Testis (tissue), 2 donors: ENCODE measurements at regions not wholly inside any gene's neighbourhood (a gene's known extent, or its start where the extent isn't known, plus 50 kb on each side); places are given as distances from the start of the nearest gene placed in this dataset.

ENCODE experiments used
- POLR2A ChIP-seq: fragments of 450-650 bp; IDR thresholded peaks from one replicate; pipeline ENCODE4 v1.6.1; 2017; ENCODE audit warnings: antibody characterized with exemption, mild to moderate bottlenecking, moderate library complexity
- TF ChIP-seq, protein P1 (sequence below), 3 experiments: fragments of 450-650 bp in 2 of 3; fragments of 200-600 bp in 1 of 3; sonication (generic) in 1 of 3; IDR thresholded peaks; one replicate each; pipeline ENCODE4 v1.5.1; 2016 to 2019; ENCODE audit warnings: antibody characterized with exemption in 3 of 3, mild to moderate bottlenecking in 2 of 3, moderate library complexity in 1 of 3

DNA sequence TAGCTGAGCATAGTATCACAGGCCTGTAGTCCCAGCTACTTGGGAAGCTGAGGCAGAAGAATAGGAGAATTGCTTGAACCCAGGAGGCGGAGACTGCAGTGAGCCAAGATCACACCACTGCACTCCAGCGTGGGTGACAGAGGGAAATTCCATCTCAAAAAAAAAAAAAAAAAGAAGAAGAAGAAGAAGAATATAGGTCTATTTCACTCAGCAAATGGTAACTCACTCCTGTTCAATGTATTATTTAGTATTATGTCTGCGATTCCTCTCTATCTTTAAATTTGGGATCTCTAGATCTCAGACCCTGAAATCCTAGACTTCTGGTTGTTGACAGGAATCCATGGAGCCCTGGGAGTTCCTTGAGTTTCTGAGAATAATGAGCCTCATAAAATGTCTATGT, 98.6 kb downstream of the HFE start:
- TF ChIP-seq POLR2A = no peak
- TF ChIP-seq, protein P1, sequence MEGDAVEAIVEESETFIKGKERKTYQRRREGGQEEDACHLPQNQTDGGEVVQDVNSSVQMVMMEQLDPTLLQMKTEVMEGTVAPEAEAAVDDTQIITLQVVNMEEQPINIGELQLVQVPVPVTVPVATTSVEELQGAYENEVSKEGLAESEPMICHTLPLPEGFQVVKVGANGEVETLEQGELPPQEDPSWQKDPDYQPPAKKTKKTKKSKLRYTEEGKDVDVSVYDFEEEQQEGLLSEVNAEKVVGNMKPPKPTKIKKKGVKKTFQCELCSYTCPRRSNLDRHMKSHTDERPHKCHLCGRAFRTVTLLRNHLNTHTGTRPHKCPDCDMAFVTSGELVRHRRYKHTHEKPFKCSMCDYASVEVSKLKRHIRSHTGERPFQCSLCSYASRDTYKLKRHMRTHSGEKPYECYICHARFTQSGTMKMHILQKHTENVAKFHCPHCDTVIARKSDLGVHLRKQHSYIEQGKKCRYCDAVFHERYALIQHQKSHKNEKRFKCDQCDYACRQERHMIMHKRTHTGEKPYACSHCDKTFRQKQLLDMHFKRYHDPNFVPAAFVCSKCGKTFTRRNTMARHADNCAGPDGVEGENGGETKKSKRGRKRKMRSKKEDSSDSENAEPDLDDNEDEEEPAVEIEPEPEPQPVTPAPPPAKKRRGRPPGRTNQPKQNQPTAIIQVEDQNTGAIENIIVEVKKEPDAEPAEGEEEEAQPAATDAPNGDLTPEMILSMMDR (IDR thresholded peaks at IDR 0.05) = no peak
